LoVo (cell line): ENCODE measurements at regions not wholly inside any gene's neighbourhood (a gene's known extent, or its start where the extent isn't known, plus 50 kb on each side); places are given as distances from the start of the nearest gene placed in this dataset.
"Not testable (repeated sequence)": the region's sequence is repeated elsewhere in the genome, so short reads cannot be mapped to it uniquely, and the experiment has no call there.

ENCODE experiments used
- DNase-seq: peaks from one replicate; pipeline ENCODE4 v3.0.0-alpha.2; 2016; ENCODE audit warnings: low spot score

GRCh38 chr10:57336865-57337264, 930.8 kb downstream of the IPMK start:
- DNase-seq, result no peak

GRCh38 chr10:57336341-57336740, 931.4 kb downstream of the IPMK start:
- DNase-seq, result no peak

GRCh38 chr10:57334523-57334922, 933.2 kb downstream of the IPMK start:
- no peak for DNase-seq

- no peak for DNase-seq
Measured at GRCh38 chr10:57333880-57334279, 933.8 kb downstream of the IPMK start.

GRCh38 chr10:57321400-57321854, 946.3 kb downstream of the IPMK start:
- DNase-seq, result not testable (repeated sequence)

GRCh38 chr10:57320416-57320815, 947.3 kb downstream of the IPMK start:
- DNase-seq, result no peak

- no peak for DNase-seq
Measured at GRCh38 chr10:57314046-57314445, 953.0 kb upstream of the ZWINT start.

- DNase-seq, result no peak
Measured at GRCh38 chr10:57303566-57303965, 942.5 kb upstream of the ZWINT start.

GRCh38 chr10:57300718-57301117, 939.7 kb upstream of the ZWINT start:
- DNase-seq, result no peak

- no peak for DNase-seq
Measured at GRCh38 chr10:57294698-57295097, 933.6 kb upstream of the ZWINT start.

GRCh38 chr10:57288754-57289153, 927.7 kb upstream of the ZWINT start:
- DNase-seq, result no peak

- DNase-seq, result no peak
Measured at GRCh38 chr10:57262892-57263291, 901.8 kb upstream of the ZWINT start.

- DNase-seq, result no peak
Measured at GRCh38 chr10:57260175-57260574, 899.1 kb upstream of the ZWINT start.

GRCh38 chr10:57249615-57250281, 888.7 kb upstream of the ZWINT start:
- DNase-seq, result no peak

- no peak for DNase-seq
Measured at GRCh38 chr10:57247271-57247670, 886.2 kb upstream of the ZWINT start.

- DNase-seq, result no peak
Measured at GRCh38 chr10:57225920-57226319, 864.9 kb upstream of the ZWINT start.

- no peak for DNase-seq
Measured at GRCh38 chr10:57224811-57225210, 863.8 kb upstream of the ZWINT start.

GRCh38 chr10:57222603-57223002, 861.5 kb upstream of the ZWINT start:
- DNase-seq, result no peak

- no peak for DNase-seq
Measured at GRCh38 chr10:57222129-57222528, 861.1 kb upstream of the ZWINT start.

GRCh38 chr10:57221674-57222073, 860.6 kb upstream of the ZWINT start:
- no peak for DNase-seq

GRCh38 chr10:57218382-57218781, 857.3 kb upstream of the ZWINT start:
- DNase-seq, result no peak

GRCh38 chr10:57202356-57202755, 841.3 kb upstream of the ZWINT start:
- DNase-seq, result no peak

- DNase-seq, result no peak
Measured at GRCh38 chr10:57188846-57189245, 827.8 kb upstream of the ZWINT start.

- DNase-seq, result no peak
Measured at GRCh38 chr10:57186201-57186600, 825.1 kb upstream of the ZWINT start.
